GM12878 (cell line): ENCODE measurements at regions not wholly inside any gene's neighbourhood (a gene's known extent, or its start where the extent isn't known, plus 50 kb on each side); places are given as distances from the start of the nearest gene placed in this dataset.

Experiments
- ATAC-seq: fragments of 200-7000 bp; cut with Tn5 transposase; 3 replicates; pipeline ENCODE4 v1.9.1; 2020; ENCODE audit warnings: mild to moderate bottlenecking, moderate library complexity
- BruUV-seq: library from RNA; stranded (reverse); fragments of 400-500 nt; replicated peaks from 2 replicates; lab custom pipeline; 2021; lab: Mats Ljungman, UMichigan
- CTCF ChIA-PET: fragments of 300-600 bp; sonication (Branson Sonifier 250); formaldehyde crosslinking; extraction: SDS; loops from one replicate; lab custom pipeline; 2021; ENCODE audit warnings: inconsistent platforms; lab: Yijun Ruan, JAX
- POLR2A ChIA-PET: fragments of 350-600 bp; formaldehyde crosslinking; extraction: SDS; loops from one replicate; lab custom pipeline; 2021; ENCODE audit warnings: inconsistent platforms; lab: Charles Lee
- RAD21 ChIA-PET: fragments of 300-600 bp; sonication (Branson Sonifier 250); formaldehyde crosslinking; loops from one replicate; lab custom pipeline; 2023; ENCODE audit warnings: antibody characterized with exemption; ENCODE audit not compliant: unreplicated experiment; lab: Charles Lee
- SMC1A ChIA-PET: fragments of 300-600 bp; sonication (Branson Sonifier 250); formaldehyde crosslinking; loops from one replicate; lab custom pipeline; 2023; ENCODE audit not compliant: unreplicated experiment, uncharacterized antibody; lab: Charles Lee
- DNase-seq: peaks from one replicate; pipeline ENCODE4 v3.0.0-alpha.2; 2011; ENCODE audit warnings: low read depth, low spot score
- FAIRE-seq: peaks from 3 replicates; lab custom pipeline; 2011; peaks lifted over from hg19 to GRCh38; lab: Jason Lieb, UNC
- H2AFZ ChIP-seq: 2 replicates; pipeline ENCODE4 v1.6.0; 2011; ENCODE audit warnings: low read depth, low read length, control low read depth; ENCODE audit not compliant: control insufficient read depth
- H3K27ac ChIP-seq: 2 replicates; pipeline ENCODE4 v1.5.1; 2011; ENCODE audit warnings: control low read depth; ENCODE audit not compliant: control insufficient read depth, insufficient read depth
- H3K27me3 ChIP-seq, 2 experiments: replicated peaks in 1 of 2; 2 replicates each; pipeline versions ENCODE4 v1.6.0 to v1.6.1; 2011; ENCODE audit warnings: low read length in 1 of 2; ENCODE audit not compliant: control insufficient read depth in 2 of 2, insufficient read depth in 2 of 2
- H3K36me3 ChIP-seq, 2 experiments: 2 replicates each; pipeline ENCODE4 v1.5.1; 2011; ENCODE audit warnings: low read length in 1 of 2; ENCODE audit not compliant: control insufficient read depth in 2 of 2, insufficient read depth in 2 of 2
- H3K4me1 ChIP-seq: 2 replicates; pipeline ENCODE4 v1.6.1; 2011; ENCODE audit warnings: mild to moderate bottlenecking, low read length, moderate library complexity, mixed read lengths; ENCODE audit not compliant: control insufficient read depth, insufficient read depth
- H3K4me2 ChIP-seq: 2 replicates; pipeline ENCODE4 v1.6.0; 2011; ENCODE audit warnings: control low read depth; ENCODE audit not compliant: control insufficient read depth, insufficient read depth
- H3K4me3 ChIP-seq: fragments of 200-600 bp; sonication (generic); 2 replicates; pipeline ENCODE4 v1.5.1; 2016
- H3K79me2 ChIP-seq: 2 replicates; pipeline ENCODE4 v1.6.0; 2011; ENCODE audit warnings: low read length; ENCODE audit not compliant: control insufficient read depth, insufficient read depth
- H3K9ac ChIP-seq: 2 replicates; pipeline ENCODE4 v1.8.0; 2011; ENCODE audit warnings: low read length, control low read depth, mixed read lengths; ENCODE audit not compliant: control insufficient read depth, insufficient read depth
- H3K9me3 ChIP-seq: replicated peaks from 3 replicates; pipeline ENCODE4 v1.5.1; 2011; ENCODE audit warnings: mild to moderate bottlenecking, low read length; ENCODE audit not compliant: control insufficient read depth, insufficient read depth
- H4K20me1 ChIP-seq: 2 replicates; pipeline ENCODE4 v1.6.0; 2011; ENCODE audit not compliant: control insufficient read depth, insufficient read depth
- CHD2 ChIP-seq: IDR thresholded peaks from 2 replicates; pipeline ENCODE4 v1.6.1; 2011; ENCODE audit warnings: low read depth, low read length, improper control_type of control experiment, borderline replicate concordance
- KAT2A ChIP-seq: conservative IDR thresholded peaks from 2 replicates; pipeline ENCODE4 v1.6.1; 2011; ENCODE audit warnings: low read depth, low read length; ENCODE audit not compliant: control insufficient read depth
- RAD51 ChIP-seq: fragments of 450-650 bp; IDR thresholded peaks from 2 replicates; pipeline ENCODE4 v1.6.1; 2016; ENCODE audit warnings: moderate library complexity, mild to moderate bottlenecking, inconsistent platforms
- RB1 ChIP-seq: fragments of 450-650 bp; formaldehyde crosslinking; IDR thresholded peaks from 2 replicates; pipeline ENCODE4 v1.6.1; 2017; ENCODE audit warnings: mild to moderate bottlenecking, borderline replicate concordance
- ZNF217 ChIP-seq: fragments of 450-650 bp; IDR thresholded peaks from 2 replicates; pipeline ENCODE4 v1.6.1; 2017; ENCODE audit warnings: antibody characterized with exemption, mild to moderate bottlenecking
- ZNF384 ChIP-seq: IDR thresholded peaks from 2 replicates; pipeline ENCODE4 v1.6.1; 2012; ENCODE audit warnings: low read depth, mild to moderate bottlenecking, low read length, improper control_type of control experiment, borderline replicate concordance
- ZNF622 ChIP-seq: fragments of 450-650 bp; IDR thresholded peaks from 2 replicates; pipeline ENCODE4 v1.6.1; 2017; ENCODE audit warnings: mild to moderate bottlenecking, inconsistent platforms
- WGBS: methylation state at CpG from one replicate; pipeline ENCODE4 v1.1.6; 2016; ENCODE audit warnings: low lambda C conversion rate; ENCODE audit not compliant: insufficient replicate concordance, insufficient coverage; ENCODE audit errors: missing lambda C conversion rate; 5-methylcytosine and 5-hydroxymethylcytosine counted together
- in situ Hi-C: fragments of 300-500 bp; cut with MboI; formaldehyde crosslinking; loops from 9 replicates; pipeline ENCODE4 v1.14.3; 2018; ENCODE audit warnings: mixed read lengths
- intact Hi-C: fragments of 100-400 bp; cut with micrococcal nuclease; formaldehyde crosslinking; loops from one replicate; pipeline ENCODE4 v1.14.2; 2022; ENCODE audit not compliant: unreplicated experiment
- TF ChIP-seq, protein P1 (sequence below): fragments of 450-650 bp; IDR thresholded peaks from 2 replicates; pipeline ENCODE4 v1.6.1; 2016; ENCODE audit warnings: mild to moderate bottlenecking
- TF ChIP-seq, protein P2 (sequence below): fragments of 450-650 bp; conservative IDR thresholded peaks from 2 replicates; pipeline ENCODE4 v1.6.1; 2017; ENCODE audit warnings: mild to moderate bottlenecking, moderate library complexity

DNA sequence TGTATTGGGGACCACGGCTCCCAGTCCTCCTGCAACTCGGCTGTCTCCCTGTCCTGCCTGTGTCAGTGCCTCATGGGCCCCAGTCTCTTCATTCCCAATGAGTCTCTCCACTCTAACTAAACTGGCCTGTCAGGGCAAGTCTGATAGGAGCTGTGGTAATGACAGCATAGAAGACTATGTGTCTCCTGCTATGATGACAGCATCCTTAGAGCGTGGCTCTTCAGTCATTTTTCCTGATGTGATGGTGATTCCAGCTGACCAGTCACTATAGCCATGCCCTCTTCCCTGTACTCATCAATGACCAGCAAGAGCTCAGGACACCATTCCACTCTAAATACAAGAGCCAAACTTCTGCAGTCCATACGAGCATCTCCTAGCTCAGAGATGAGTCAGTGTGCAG is 339.8 kb downstream of the PCNX1 start:
- no peak overlapping the region for H3K4me2 ChIP-seq
- CTCF ChIA-PET = no interaction called here
- H3K79me2 ChIP-seq = no peaks in the 10 kb centered on the region
- intact Hi-C loops = no loop called here
- H3K27me3 ChIP-seq = no peaks in the 10 kb centered on the region
- peaks cover 3% of the 10 kb centered on the region; the same call in 1 of the 3 replicates for H3K9me3 ChIP-seq
- TF ChIP-seq, protein P1, sequence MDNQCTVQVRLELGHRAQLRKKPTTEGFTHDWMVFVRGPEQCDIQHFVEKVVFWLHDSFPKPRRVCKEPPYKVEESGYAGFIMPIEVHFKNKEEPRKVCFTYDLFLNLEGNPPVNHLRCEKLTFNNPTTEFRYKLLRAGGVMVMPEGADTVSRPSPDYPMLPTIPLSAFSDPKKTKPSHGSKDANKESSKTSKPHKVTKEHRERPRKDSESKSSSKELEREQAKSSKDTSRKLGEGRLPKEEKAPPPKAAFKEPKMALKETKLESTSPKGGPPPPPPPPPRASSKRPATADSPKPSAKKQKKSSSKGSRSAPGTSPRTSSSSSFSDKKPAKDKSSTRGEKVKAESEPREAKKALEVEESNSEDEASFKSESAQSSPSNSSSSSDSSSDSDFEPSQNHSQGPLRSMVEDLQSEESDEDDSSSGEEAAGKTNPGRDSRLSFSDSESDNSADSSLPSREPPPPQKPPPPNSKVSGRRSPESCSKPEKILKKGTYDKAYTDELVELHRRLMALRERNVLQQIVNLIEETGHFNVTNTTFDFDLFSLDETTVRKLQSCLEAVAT = no peak
- TF ChIP-seq ZNF217 (no peak), ZNF622 (no peak), CHD2 (no peak), KAT2A (no peak), RB1 (no peak), RAD51 (no peak), ZNF384 (no peak)
- TF ChIP-seq, protein P2, sequence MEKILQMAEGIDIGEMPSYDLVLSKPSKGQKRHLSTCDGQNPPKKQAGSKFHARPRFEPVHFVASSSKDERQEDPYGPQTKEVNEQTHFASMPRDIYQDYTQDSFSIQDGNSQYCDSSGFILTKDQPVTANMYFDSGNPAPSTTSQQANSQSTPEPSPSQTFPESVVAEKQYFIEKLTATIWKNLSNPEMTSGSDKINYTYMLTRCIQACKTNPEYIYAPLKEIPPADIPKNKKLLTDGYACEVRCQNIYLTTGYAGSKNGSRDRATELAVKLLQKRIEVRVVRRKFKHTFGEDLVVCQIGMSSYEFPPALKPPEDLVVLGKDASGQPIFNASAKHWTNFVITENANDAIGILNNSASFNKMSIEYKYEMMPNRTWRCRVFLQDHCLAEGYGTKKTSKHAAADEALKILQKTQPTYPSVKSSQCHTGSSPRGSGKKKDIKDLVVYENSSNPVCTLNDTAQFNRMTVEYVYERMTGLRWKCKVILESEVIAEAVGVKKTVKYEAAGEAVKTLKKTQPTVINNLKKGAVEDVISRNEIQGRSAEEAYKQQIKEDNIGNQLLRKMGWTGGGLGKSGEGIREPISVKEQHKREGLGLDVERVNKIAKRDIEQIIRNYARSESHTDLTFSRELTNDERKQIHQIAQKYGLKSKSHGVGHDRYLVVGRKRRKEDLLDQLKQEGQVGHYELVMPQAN = no peak
- TF ChIP-seq, all 136 proteins: peak for 0
- Histone ChIP-seq H3K4me1 (no peaks in the 10 kb centered on the region; the same call in 1 of the 2 replicates), H3K9ac (no peak overlapping the region), H3K36me3 (no peaks in the 10 kb centered on the region), H3K27ac (no peak overlapping the region), H3K4me3 (no peak overlapping the region), H4K20me1 (no peaks in the 10 kb centered on the region), H2AFZ (no peak overlapping the region)
- in situ Hi-C loops = no loop called here
- 81% methylated on average over 4 of the region's 4 CpGs for WGBS
- ATAC-seq (no peak), FAIRE-seq (peak; percentile 44), DNase-seq (no peak)
- RAD21 ChIA-PET = no interaction called here
- SMC1A ChIA-PET = no interaction called here
- POLR2A ChIA-PET = no interaction called here
- BruUV-seq = no TSS peak
